IMR-90 (cell line): ENCODE measurements at regions not wholly inside any gene's neighbourhood (a gene's known extent, or its start where the extent isn't known, plus 50 kb on each side); places are given as distances from the start of the nearest gene placed in this dataset.

Source experiments
- ATAC-seq: fragments of 200-7000 bp; cut with Tn5 transposase; 2 replicates; pipeline ENCODE4 v1.9.1; 2020; ENCODE audit warnings: low read depth, mild to moderate bottlenecking, moderate library complexity
- BruUV-seq: library from RNA; stranded (reverse); fragments of 400-500 nt; replicated peaks from 2 replicates; lab custom pipeline; 2021; lab: Mats Ljungman, UMichigan
- CTCF ChIA-PET: fragments of 300-600 bp; formaldehyde crosslinking; extraction: SDS; loops from one replicate; lab custom pipeline; 2021; ENCODE audit warnings: antibody characterized with exemption; lab: Yijun Ruan, JAX
- POLR2A ChIA-PET: fragments of 300-600 bp; sonication (Branson Sonifier 250); formaldehyde crosslinking; loops from one replicate; lab custom pipeline; 2022; ENCODE audit warnings: antibody characterized with exemption; ENCODE audit not compliant: unreplicated experiment; lab: Charles Lee
- DNase-seq: peaks from one replicate; pipeline ENCODE4 v3.0.0; 2013
- H2AFZ ChIP-seq: replicated peaks from 2 replicates; pipeline ENCODE3; 2013; ENCODE audit warnings: low read length, mild to moderate bottlenecking; ENCODE audit not compliant: poor library complexity
- H2AK5ac ChIP-seq: 2 replicates; pipeline ENCODE4 v1.6.1; 2013; ENCODE audit warnings: low read depth, low read length, inconsistent platforms
- H2AK9ac ChIP-seq: replicated peaks from 2 replicates; pipeline ENCODE3; 2013; ENCODE audit warnings: mild to moderate bottlenecking, low read depth, low read length, moderate library complexity; ENCODE audit not compliant: poor library complexity
- H2BK120ac ChIP-seq: 2 replicates; pipeline ENCODE4 v1.6.1; 2013; ENCODE audit warnings: low read depth, low read length, inconsistent platforms
- H2BK15ac ChIP-seq: 3 replicates; pipeline ENCODE4 v1.6.1; 2013; ENCODE audit warnings: low read depth, low read length, inconsistent platforms
- H2BK20ac ChIP-seq: 2 replicates; pipeline ENCODE4 v1.6.1; 2013; ENCODE audit warnings: low read depth, mild to moderate bottlenecking, inconsistent platforms, low read length, moderate library complexity
- H2BK5ac ChIP-seq: 2 replicates; pipeline ENCODE4 v1.6.1; 2013; ENCODE audit warnings: mild to moderate bottlenecking, low read depth, low read length, inconsistent platforms; ENCODE audit not compliant: poor library complexity, severe bottlenecking
- H3K14ac ChIP-seq: replicated peaks from 2 replicates; pipeline ENCODE4 v1.6.1; 2013; ENCODE audit warnings: low read depth, low read length, inconsistent platforms
- H3K18ac ChIP-seq: 2 replicates; pipeline ENCODE4 v1.6.1; 2013; ENCODE audit warnings: low read depth, low read length, control low read depth
- H3K23ac ChIP-seq: 2 replicates; pipeline ENCODE4 v1.6.1; 2013; ENCODE audit warnings: low read depth, low read length, inconsistent platforms
- H3K27ac ChIP-seq: 2 replicates; pipeline ENCODE4 v1.5.1; 2013; ENCODE audit warnings: mild to moderate bottlenecking, control low read depth, low read length; ENCODE audit not compliant: insufficient read depth
- H3K27me3 ChIP-seq: 2 replicates; pipeline ENCODE4 v1.6.1; 2013; ENCODE audit warnings: low read length; ENCODE audit not compliant: control insufficient read depth, insufficient read depth
- H3K36me3 ChIP-seq: 2 replicates; pipeline ENCODE4 v1.6.1; 2013; ENCODE audit warnings: low read length, mixed read lengths; ENCODE audit not compliant: control insufficient read depth, insufficient read depth
- H3K4ac ChIP-seq: 2 replicates; pipeline ENCODE4 v1.6.1; 2013; ENCODE audit warnings: low read depth, low read length, inconsistent platforms
- H3K4me1 ChIP-seq: 2 replicates; pipeline ENCODE4 v1.6.1; 2013; ENCODE audit warnings: low read length, mixed read lengths; ENCODE audit not compliant: control insufficient read depth, insufficient read depth
- H3K4me2 ChIP-seq: 2 replicates; pipeline ENCODE4 v1.6.1; 2013; ENCODE audit warnings: low read depth, mild to moderate bottlenecking, control low read depth, low read length, moderate library complexity
- H3K4me3 ChIP-seq: 2 replicates; pipeline ENCODE4 v1.5.1; 2013; ENCODE audit warnings: low read depth, mild to moderate bottlenecking, control low read depth, low read length, moderate library complexity; ENCODE audit not compliant: insufficient read depth
- H3K56ac ChIP-seq: 2 replicates; pipeline ENCODE4 v1.6.1; 2013; ENCODE audit warnings: low read length, inconsistent platforms; ENCODE audit not compliant: insufficient read depth; ENCODE audit errors: extremely low read depth
- H3K79me1 ChIP-seq, 2 experiments: 2 replicates each; pipeline ENCODE4 v1.6.1; 2013; ENCODE audit warnings: low read length in 2 of 2, inconsistent platforms in 1 of 2, low read depth in 1 of 2
- H3K9ac ChIP-seq: 2 replicates; pipeline ENCODE4 v1.6.1; 2013; ENCODE audit warnings: low read depth, low read length, control low read depth
- H3K9me1 ChIP-seq: 2 replicates; pipeline ENCODE4 v1.6.1; 2013; ENCODE audit warnings: low read length, inconsistent platforms; ENCODE audit not compliant: insufficient read depth
- H3K9me3 ChIP-seq: 2 replicates; pipeline ENCODE4 v1.6.1; 2013; ENCODE audit warnings: low read length; ENCODE audit not compliant: control insufficient read depth, insufficient read depth
- H4K20me1 ChIP-seq: 2 replicates; pipeline ENCODE4 v1.6.1; 2013; ENCODE audit warnings: low read length, inconsistent platforms; ENCODE audit not compliant: insufficient read depth
- H4K5ac ChIP-seq: 2 replicates; pipeline ENCODE4 v1.6.1; 2013; ENCODE audit warnings: mild to moderate bottlenecking, low read depth, low read length, control low read depth
- H4K8ac ChIP-seq, 2 experiments: 2 replicates each; pipeline ENCODE4 v1.6.1; 2013; ENCODE audit warnings: low read depth in 2 of 2, low read length in 2 of 2, control low read depth in 1 of 2, inconsistent platforms in 1 of 2
- H4K91ac ChIP-seq: 2 replicates; pipeline ENCODE4 v1.6.1; 2013; ENCODE audit warnings: low read depth, low read length, inconsistent platforms; ENCODE audit not compliant: insufficient read depth
- CEBPB ChIP-seq: IDR thresholded peaks from 2 replicates; pipeline ENCODE4 v1.6.1; 2012; ENCODE audit warnings: low read depth, low read length, improper control_type of control experiment
- ELK1 ChIP-seq: fragments of 150-350 bp; IDR thresholded peaks from 2 replicates; pipeline ENCODE4 v1.6.1; 2016; ENCODE audit warnings: low read depth, mild to moderate bottlenecking, low read length, moderate library complexity, borderline replicate concordance
- MAFK ChIP-seq: IDR thresholded peaks from 2 replicates; pipeline ENCODE4 v1.6.1; 2012; ENCODE audit warnings: low read depth, low read length, improper control_type of control experiment
- RAD21 ChIP-seq: IDR thresholded peaks from 2 replicates; pipeline ENCODE4 v1.6.1; 2012; ENCODE audit warnings: low read length, improper control_type of control experiment
- SMC3 ChIP-seq: fragments of 150-350 bp; IDR thresholded peaks from 2 replicates; pipeline ENCODE4 v1.6.1; 2016; ENCODE audit warnings: low read depth, mild to moderate bottlenecking, antibody characterized with exemption, low read length, moderate library complexity
- dilution Hi-C: fragments of 300-500 bp; cut with HindIII; formaldehyde crosslinking; loops from one replicate; pipeline ENCODE4 v1.14.3; 2018; ENCODE audit warnings: low sequenced_read_pairs; ENCODE audit not compliant: unreplicated experiment
- in situ Hi-C: fragments of 300-500 bp; cut with MboI; formaldehyde crosslinking; loops from 3 replicates; pipeline ENCODE4 v1.14.3; 2019; ENCODE audit warnings: low sequenced_read_pairs, inconsistent platforms, mixed read lengths
- intact Hi-C: fragments of 100-400 bp; cut with micrococcal nuclease; formaldehyde crosslinking; loops from 2 replicates; pipeline ENCODE4 v1.10.0; 2022

- Histone ChIP-seq H4K20me1 (no peaks in the 10 kb centered on the region), H2BK120ac (no peak overlapping the region), H3K27ac (no peak overlapping the region), H2AK5ac (no peak overlapping the region), H2AK9ac (no peak overlapping the region), H4K8ac (no peak overlapping the region), H3K9me3 (peaks cover 4% of the 10 kb centered on the region; the same call in 1 of the 2 replicates), H3K4me3 (no peak overlapping the region), H2BK20ac (no peak overlapping the region), H2BK15ac (no peak overlapping the region), H4K91ac (no peak overlapping the region), H3K27me3 (peaks cover 6% of the 10 kb centered on the region), H3K14ac (no peak overlapping the region), H3K56ac (no peak overlapping the region), H2AFZ (no peak overlapping the region), H3K23ac (no peak overlapping the region), H3K4me2 (no peak overlapping the region), H3K79me1 (no peaks in the 10 kb centered on the region), H4K5ac (no peak overlapping the region), H3K18ac (no peak overlapping the region), H3K4ac (no peak overlapping the region), H3K4me1 (no peaks in the 10 kb centered on the region), H3K9me1 (no peaks in the 10 kb centered on the region), H3K9ac (no peak overlapping the region), H2BK5ac (no peak overlapping the region), H3K36me3 (no peaks in the 10 kb centered on the region)
- intact Hi-C loops (no loop called here), dilution Hi-C loops (no loop called here), in situ Hi-C loops (no loop called here)
- DNase-seq (no peak), ATAC-seq (no peak)
- BruUV-seq = no TSS peak
- ChIA-PET CTCF (interaction anchor here (0.6 kb wide), 1 partner anchor 13 kb away, joined by 3 read pairs; no protein-coding TSS in a partner anchor), POLR2A (no interaction called here)
- TF ChIP-seq ELK1 = no peak
- no peak for TF ChIP-seq CEBPB
- no peak for TF ChIP-seq SMC3
- TF ChIP-seq RAD21 = no peak
- TF ChIP-seq MAFK = no peak
These were observed 414.9 kb downstream of the ENC1 start for GRCh38 chr5:74225587-74225986.
